Lower leg skin (tissue), 4 donors: ENCODE measurements at regions not wholly inside any gene's neighbourhood (a gene's known extent, or its start where the extent isn't known, plus 50 kb on each side); places are given as distances from the start of the nearest gene placed in this dataset.
"Not testable (repeated sequence)": the region's sequence is repeated elsewhere in the genome, so short reads cannot be mapped to it uniquely, and the experiment has no call there.

Experiments
- DNase-seq, 2 donors: peaks; one replicate each; pipeline ENCODE4 v3.0.0-alpha.2; 2019; ENCODE audit warnings: low spot score in 2 of 2
- H3K4me3 ChIP-seq: fragments of 200-600 bp; sonication (generic); 2 replicates; pipeline ENCODE4 v1.5.1; 2017; ENCODE audit warnings: mild to moderate bottlenecking, low read depth; ENCODE audit not compliant: poor library complexity, severe bottlenecking
- POLR2A ChIP-seq, 2 donors: fragments of 450-650 bp; IDR thresholded peaks; one replicate each; pipeline ENCODE4 v1.6.1; 2016 to 2017; ENCODE audit warnings: antibody characterized with exemption in 2 of 2, mild to moderate bottlenecking in 1 of 2, moderate library complexity in 1 of 2
- WGBS, 2 donors: methylation state at CpG; one replicate each; pipeline ENCODE4 v1.1.5; 2018; 5-methylcytosine and 5-hydroxymethylcytosine counted together
- intact Hi-C: fragments of 100-400 bp; cut with DNase I; formaldehyde crosslinking; loops from one replicate; pipeline ENCODE4 v1.15.0; 2023; ENCODE audit warnings: low total_unique reads
- TF ChIP-seq, protein P1 (sequence below), 3 donors: fragments of 450-650 bp; IDR thresholded peaks; one replicate each; pipeline ENCODE4 v1.5.1; 2016; ENCODE audit warnings: antibody characterized with exemption in 3 of 3, mild to moderate bottlenecking in 3 of 3, moderate library complexity in 2 of 3

DNA sequence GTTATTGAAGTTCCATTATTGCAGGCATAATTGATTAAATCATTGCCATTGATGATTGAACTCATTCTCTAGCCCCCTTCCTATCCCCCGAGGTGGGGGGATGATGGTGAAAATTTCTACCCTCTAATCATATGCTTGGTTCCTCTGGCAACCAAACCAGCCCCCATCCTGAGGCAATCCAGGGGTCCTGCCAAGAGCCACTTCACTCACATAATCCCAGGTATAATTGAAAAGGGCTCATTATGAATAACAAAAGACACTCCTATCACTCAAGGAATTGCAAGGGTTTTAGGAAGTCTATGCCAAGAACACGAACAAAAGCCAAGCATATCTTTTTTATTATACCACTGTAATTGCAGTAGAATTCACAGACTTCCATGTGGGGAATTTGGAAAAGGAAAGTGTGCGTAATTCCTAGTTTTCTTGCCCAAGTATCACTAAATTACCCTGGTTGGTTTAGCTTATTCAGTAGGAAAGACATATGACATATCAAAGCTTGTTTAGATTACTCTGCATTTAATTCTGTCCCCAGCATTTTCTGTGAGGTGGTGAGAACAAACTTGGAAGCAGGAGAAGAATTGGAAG, 130.7 kb upstream of the TAF11L2 start:
- no peak for DNase-seq
- no peak overlapping the region for H3K4me3 ChIP-seq
- TF ChIP-seq POLR2A (IDR thresholded peaks at IDR 0.05), result no peak
- TF ChIP-seq, protein P1, sequence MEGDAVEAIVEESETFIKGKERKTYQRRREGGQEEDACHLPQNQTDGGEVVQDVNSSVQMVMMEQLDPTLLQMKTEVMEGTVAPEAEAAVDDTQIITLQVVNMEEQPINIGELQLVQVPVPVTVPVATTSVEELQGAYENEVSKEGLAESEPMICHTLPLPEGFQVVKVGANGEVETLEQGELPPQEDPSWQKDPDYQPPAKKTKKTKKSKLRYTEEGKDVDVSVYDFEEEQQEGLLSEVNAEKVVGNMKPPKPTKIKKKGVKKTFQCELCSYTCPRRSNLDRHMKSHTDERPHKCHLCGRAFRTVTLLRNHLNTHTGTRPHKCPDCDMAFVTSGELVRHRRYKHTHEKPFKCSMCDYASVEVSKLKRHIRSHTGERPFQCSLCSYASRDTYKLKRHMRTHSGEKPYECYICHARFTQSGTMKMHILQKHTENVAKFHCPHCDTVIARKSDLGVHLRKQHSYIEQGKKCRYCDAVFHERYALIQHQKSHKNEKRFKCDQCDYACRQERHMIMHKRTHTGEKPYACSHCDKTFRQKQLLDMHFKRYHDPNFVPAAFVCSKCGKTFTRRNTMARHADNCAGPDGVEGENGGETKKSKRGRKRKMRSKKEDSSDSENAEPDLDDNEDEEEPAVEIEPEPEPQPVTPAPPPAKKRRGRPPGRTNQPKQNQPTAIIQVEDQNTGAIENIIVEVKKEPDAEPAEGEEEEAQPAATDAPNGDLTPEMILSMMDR (IDR thresholded peaks at IDR 0.05), result no peak
- WGBS, 2 donors, result 49 to 54% methylated on average over 3 of the region's 3 CpGs
- intact Hi-C loops, result no loop called here

DNA sequence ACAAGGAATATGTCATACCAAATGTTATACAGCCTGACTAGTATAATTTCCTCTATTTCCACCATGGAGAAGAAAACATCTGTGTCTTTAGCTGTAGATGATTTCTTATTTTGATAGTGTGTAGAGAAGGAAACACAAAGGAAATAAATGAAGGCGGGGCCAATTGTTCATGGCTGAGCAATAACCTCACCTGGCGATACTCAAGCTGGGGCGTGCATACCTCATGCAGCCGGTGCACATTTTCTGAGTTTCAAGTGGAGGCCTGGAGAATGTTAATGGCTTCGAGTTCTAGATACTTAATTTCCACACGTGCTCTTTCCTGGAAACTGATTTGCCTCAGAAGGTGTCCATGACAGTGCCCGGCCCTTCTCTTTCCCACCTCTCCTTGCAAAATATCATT, 127.4 kb upstream of the TAF11L2 start:
- intact Hi-C loops, result no loop called here
- TF ChIP-seq, protein P1 (IDR thresholded peaks at IDR 0.05), result no peak
- no peak for TF ChIP-seq POLR2A (IDR thresholded peaks at IDR 0.05)
- WGBS, 2 donors, result 85 to 87% methylated on average over 7 of the region's 7 CpGs
- DNase-seq, result no peak
- no peak overlapping the region for H3K4me3 ChIP-seq

DNA sequence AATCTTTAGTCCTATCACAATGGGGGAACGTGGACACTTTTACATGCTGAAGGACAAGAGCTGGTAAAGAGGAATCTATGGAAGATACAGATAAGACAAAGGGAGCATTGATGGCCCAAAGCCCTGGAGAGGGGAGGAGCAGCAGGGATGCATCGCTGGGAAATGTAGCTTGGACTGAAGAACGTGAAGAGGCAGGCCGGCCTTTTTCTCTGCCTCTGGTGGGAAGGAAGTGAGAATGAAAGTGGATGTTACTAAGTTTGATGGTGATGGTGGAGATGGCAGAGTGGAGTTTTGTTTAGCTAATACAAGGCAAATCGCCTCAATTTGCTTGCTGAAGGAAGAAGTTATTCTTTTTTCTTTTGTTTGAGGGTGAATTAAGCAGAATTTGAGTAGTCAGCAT, 124.6 kb upstream of the TAF11L2 start:
- intact Hi-C loops, result no loop called here
- no peak overlapping the region for H3K4me3 ChIP-seq
- 72 to 79% methylated on average over 5 of the region's 5 CpGs for WGBS, 2 donors
- DNase-seq, result no peak
- TF ChIP-seq, protein P1 (IDR thresholded peaks at IDR 0.05), result no peak
- TF ChIP-seq POLR2A (IDR thresholded peaks at IDR 0.05), result no peak

DNA sequence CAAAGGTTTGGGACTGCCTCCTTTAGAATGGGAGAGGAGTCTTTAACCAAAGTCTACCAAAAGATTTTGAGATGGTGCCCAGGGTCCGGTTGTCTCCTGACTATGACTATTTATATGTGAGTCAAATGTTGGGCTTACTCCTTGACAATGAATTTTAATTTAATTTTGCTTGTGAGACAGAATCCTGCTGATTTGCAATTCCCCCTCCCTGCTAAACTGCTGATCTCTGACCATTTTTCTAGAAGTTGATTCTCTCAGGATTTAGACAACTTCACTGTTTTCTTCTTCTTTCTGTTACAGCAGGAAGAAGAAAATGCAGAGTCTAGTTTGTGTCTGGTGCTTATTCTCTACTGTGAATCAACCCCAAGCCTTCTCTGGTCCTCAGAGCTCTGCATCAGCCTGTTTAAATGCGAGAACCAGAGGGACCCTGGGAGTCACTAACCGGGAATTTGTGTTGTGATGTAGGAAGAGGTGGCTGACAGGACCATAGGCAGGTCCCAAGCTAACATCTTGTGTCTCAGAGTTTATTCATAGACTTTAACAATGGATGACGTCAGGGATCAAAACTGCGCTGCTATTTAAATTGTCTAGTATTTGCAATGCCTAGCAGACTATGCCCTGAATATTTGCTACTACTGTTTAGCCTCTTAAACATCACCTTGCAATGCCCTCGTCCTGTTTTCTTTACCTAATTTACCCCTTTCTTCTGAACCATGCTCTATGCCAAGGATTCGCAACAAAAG, 124.0 kb upstream of the TAF11L2 start:
- WGBS, 2 donors, result 78% methylated on average over 7 of the region's 7 CpGs

DNA sequence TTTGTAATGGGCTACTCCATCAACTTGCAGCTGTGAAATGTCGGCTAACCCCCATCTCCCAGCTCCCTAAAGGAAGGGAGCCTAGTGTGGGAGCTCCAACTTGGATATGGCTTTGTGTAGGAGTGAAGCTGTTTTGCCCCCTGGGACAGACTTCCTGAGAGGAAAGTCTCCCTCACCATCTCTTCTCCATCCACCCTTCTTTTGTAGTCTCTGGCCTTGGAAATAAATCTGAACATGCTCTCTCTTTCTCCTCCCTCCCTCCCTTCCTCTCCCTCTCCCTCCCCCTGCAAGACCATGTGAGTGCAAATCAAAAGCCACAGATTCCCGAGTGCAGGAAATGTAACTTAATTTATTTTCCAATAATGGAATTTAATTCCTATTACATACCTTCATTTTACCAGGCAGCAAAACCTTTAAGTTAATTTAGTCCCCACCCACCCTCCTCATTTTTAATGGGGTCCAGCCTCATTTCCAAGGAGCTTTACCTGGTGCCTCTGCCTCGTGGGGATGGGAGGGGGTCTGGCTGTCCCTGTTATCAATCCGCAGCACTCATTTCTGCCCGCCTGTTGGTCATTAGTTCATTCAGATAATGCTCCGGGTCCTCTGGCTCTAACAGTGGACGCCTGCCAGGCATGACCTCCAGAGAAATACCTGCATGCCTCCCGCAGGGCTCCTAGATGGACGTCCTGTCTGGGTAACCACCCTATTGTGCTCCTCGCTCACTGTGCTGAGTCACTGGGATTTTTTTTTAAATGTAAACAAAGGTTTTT, 122.9 kb upstream of the TAF11L2 start:
- TF ChIP-seq, protein P1 (IDR thresholded peaks at IDR 0.05), result no peak
- no peak for TF ChIP-seq POLR2A (IDR thresholded peaks at IDR 0.05)
- no peak overlapping the region for H3K4me3 ChIP-seq
- no peak for DNase-seq
- 60% methylated on average over 10 of the region's 10 CpGs for WGBS, 2 donors
- intact Hi-C loops, result no loop called here

More for the DNA sequence above, 124.0 kb upstream of the TAF11L2 start:
- intact Hi-C loops, result no loop called here
- H3K4me3 ChIP-seq, result no peak overlapping the region
- no peak for DNase-seq
- no peak for TF ChIP-seq POLR2A (IDR thresholded peaks at IDR 0.05)
- TF ChIP-seq, protein P1 (IDR thresholded peaks at IDR 0.05), result no peak

DNA sequence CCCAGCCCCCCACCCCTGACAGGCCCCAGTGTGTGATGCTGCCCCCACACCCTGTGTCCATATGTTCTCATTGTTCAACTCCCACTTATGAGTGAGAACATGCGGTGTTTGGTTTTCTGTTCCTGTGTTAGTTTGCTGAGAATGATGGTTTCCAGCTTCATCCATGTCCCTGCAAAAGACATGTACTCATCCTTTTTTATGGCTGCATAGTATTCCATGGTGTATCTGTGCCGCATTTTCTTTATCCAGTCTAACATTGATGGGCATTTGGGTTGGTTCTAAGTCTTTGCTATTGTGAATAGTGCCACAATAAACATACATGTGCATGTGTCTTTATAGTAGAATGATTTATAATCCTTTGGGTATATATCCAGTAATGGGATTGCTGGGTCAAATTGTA, 122.1 kb upstream of the TAF11L2 start:
- intact Hi-C loops, result not testable (repeated sequence)
- 95 to 96% methylated on average over 2 of the region's 2 CpGs for WGBS, 2 donors

More for the DNA sequence above, 122.1 kb upstream of the TAF11L2 start:
- DNase-seq, H3K4me3 ChIP-seq: not testable (repeated sequence)
